ENCODE measurements at regions not wholly inside any gene's neighbourhood (a gene's known extent, or its start where the extent isn't known, plus 50 kb on each side); places are given as distances from the start of the nearest gene placed in this dataset.

GRCh38 chr1:242797856-242798255 lies 273.4 kb upstream of the PLD5 start:
- Mint-ChIP-seq H3K27ac (no peak overlapping the region), H3K4me3 (no peak overlapping the region), H3K9me3 (peaks cover 2% of the 10 kb centered on the region), H3K4me1 (no peaks in the 10 kb centered on the region), H3K36me3 (peaks cover 1% of the 10 kb centered on the region), H3K27me3 (ENCODE audit: insufficient read depth, low read depth) (no peaks in the 10 kb centered on the region)
- no peaks in the 10 kb centered on the region for H4K20me1 ChIP-seq (ENCODE audit: low read depth)
- no peak overlapping the region for H3K27ac ChIP-seq
- no peak overlapping the region for H2AFZ ChIP-seq (replicated peaks)
- TF ChIP-seq EZH2 (IDR thresholded peaks at IDR 0.05) (no peak), CTCF (IDR thresholded peaks at IDR 0.05) (no peak), EZH2phosphoT487 (IDR thresholded peaks at IDR 0.05) (no peak)
- H3K4me3 ChIP-seq, result no peak overlapping the region
- H3K36me3 ChIP-seq, result no peaks in the 10 kb centered on the region
- H3K4me2 ChIP-seq, result no peak overlapping the region
- no peaks in the 10 kb centered on the region for H3K79me2 ChIP-seq (ENCODE audit: low read depth)
- no peaks in the 10 kb centered on the region for H3F3A ChIP-seq (ENCODE audit: low read depth)
- H3K9ac ChIP-seq, result no peak overlapping the region
- no peak for DNase-seq (ENCODE audit: low spot score)
- H3K27me3 ChIP-seq, result no peaks in the 10 kb centered on the region
- no peaks in the 10 kb centered on the region for H3K4me1 ChIP-seq
- no peaks in the 10 kb centered on the region for H3K9me3 ChIP-seq (ENCODE audit: low read depth)

- Mint-ChIP-seq H3K4me1 (peaks cover 14% of the 10 kb centered on the region), H3K4me3 (no peak overlapping the region)
- no peaks in the 10 kb centered on the region for H4K20me1 ChIP-seq (ENCODE audit: low read depth)
These were observed 264.3 kb upstream of the PLD5 start for GRCh38 chr1:242788771-242789170.

GRCh38 chr1:242787968-242788367 lies 263.5 kb upstream of the PLD5 start:
- H3K79me2 ChIP-seq (ENCODE audit: low read depth), result no peaks in the 10 kb centered on the region
- Mint-ChIP-seq H3K36me3 (no peaks in the 10 kb centered on the region), H3K27me3 (ENCODE audit: insufficient read depth, low read depth) (peaks cover 7% of the 10 kb centered on the region), H3K9me3 (peaks cover 6% of the 10 kb centered on the region), H3K4me3 (no peak overlapping the region), H3K27ac (no peak overlapping the region), H3K4me1 (peaks cover 15% of the 10 kb centered on the region)
- H3K9ac ChIP-seq, result no peak overlapping the region
- H3K27ac ChIP-seq, result no peak overlapping the region
- H3F3A ChIP-seq (ENCODE audit: low read depth), result no peaks in the 10 kb centered on the region
- DNase-seq (ENCODE audit: low spot score), result no peak
- no peak overlapping the region for H3K4me3 ChIP-seq
- H2AFZ ChIP-seq (replicated peaks), result no peak overlapping the region
- no peaks in the 10 kb centered on the region for H4K20me1 ChIP-seq (ENCODE audit: low read depth)
- peaks cover 11% of the 10 kb centered on the region for H3K4me1 ChIP-seq
- no peaks in the 10 kb centered on the region for H3K36me3 ChIP-seq
- H3K4me2 ChIP-seq, result no peak overlapping the region
- no peak for TF ChIP-seq EZH2phosphoT487 (IDR thresholded peaks at IDR 0.05)
- TF ChIP-seq EZH2 (IDR thresholded peaks at IDR 0.05), result no peak
- no peak for TF ChIP-seq CTCF (IDR thresholded peaks at IDR 0.05)
- H3K9me3 ChIP-seq (ENCODE audit: low read depth), result no peaks in the 10 kb centered on the region
- H3K27me3 ChIP-seq, result no peaks in the 10 kb centered on the region

More at GRCh38 chr1:242788771-242789170, 264.3 kb upstream of the PLD5 start:
- Histone ChIP-seq H3K27ac (no peak overlapping the region), H3K36me3 (no peaks in the 10 kb centered on the region), H3F3A (ENCODE audit: low read depth) (no peaks in the 10 kb centered on the region), H2AFZ (replicated peaks) (no peak overlapping the region), H3K27me3 (no peaks in the 10 kb centered on the region), H3K9ac (no peak overlapping the region), H3K4me2 (no peak overlapping the region), H3K79me2 (ENCODE audit: low read depth) (no peaks in the 10 kb centered on the region), H3K4me3 (no peak overlapping the region), H3K4me1 (peaks cover 9% of the 10 kb centered on the region), H3K9me3 (ENCODE audit: low read depth) (no peaks in the 10 kb centered on the region)
- DNase-seq (ENCODE audit: low spot score), result no peak
- peaks cover 6% of the 10 kb centered on the region for H3K9me3 Mint-ChIP-seq
- H3K27ac Mint-ChIP-seq, result no peak overlapping the region
- peaks cover 6% of the 10 kb centered on the region for H3K27me3 Mint-ChIP-seq (ENCODE audit: insufficient read depth, low read depth)
- H3K36me3 Mint-ChIP-seq, result no peaks in the 10 kb centered on the region
- no peak for TF ChIP-seq EZH2phosphoT487 (IDR thresholded peaks at IDR 0.05)
- no peak for TF ChIP-seq EZH2 (IDR thresholded peaks at IDR 0.05)
- TF ChIP-seq CTCF (IDR thresholded peaks at IDR 0.05), result no peak
